Gastroesophageal sphincter (tissue), 4 donors: ENCODE measurements at regions not wholly inside any gene's neighbourhood (a gene's known extent, or its start where the extent isn't known, plus 50 kb on each side); places are given as distances from the start of the nearest gene placed in this dataset.

ENCODE experiments used
- ATAC-seq: fragments of 150-250 bp; one replicate; pipeline ENCODE4 v1.9.1; 2016; ENCODE audit warnings: mild to moderate bottlenecking, moderate library complexity
- H3K27ac ChIP-seq, 4 donors: fragments of 200-600 bp; sonication (generic) in 3 of 4; 1 replicate in 3 of 4; 2 replicates in 1 of 4; pipeline ENCODE4 v1.5.1; 2016 to 2019
- H3K27me3 ChIP-seq: fragments of 200-600 bp; sonication (generic); one replicate; pipeline ENCODE4 v1.5.1; 2019
- H3K36me3 ChIP-seq, 2 donors: fragments of 200-600 bp; sonication (generic); one replicate each; pipeline ENCODE4 v1.5.1; 2019; ENCODE audit warnings: control low read depth in 1 of 2
- H3K4me1 ChIP-seq, 3 donors: fragments of 200-600 bp; sonication (generic); 1 replicate in 2 of 3; 2 replicates in 1 of 3; pipeline ENCODE4 v1.5.1; 2016 to 2019; ENCODE audit warnings: control low read depth in 2 of 3
- H3K4me3 ChIP-seq, 2 donors: fragments of 200-600 bp; sonication (generic); one replicate each; pipeline ENCODE4 v1.5.1; 2019; ENCODE audit warnings: mild to moderate bottlenecking in 1 of 2, moderate library complexity in 1 of 2
- H3K9me3 ChIP-seq, 3 donors: fragments of 200-600 bp; sonication (generic); one replicate each; pipeline ENCODE4 v1.5.1; 2017 to 2019; ENCODE audit warnings: control low read depth in 2 of 3
- EP300 ChIP-seq: sonication (generic); formaldehyde crosslinking; IDR thresholded peaks from one replicate; pipeline ENCODE4 v1.6.1; 2017; ENCODE audit warnings: antibody characterized with exemption, mild to moderate bottlenecking
- POLR2A ChIP-seq, 2 donors: fragments of 450-650 bp; IDR thresholded peaks; one replicate each; pipeline ENCODE4 v1.6.1; 2017; ENCODE audit warnings: antibody characterized with exemption in 2 of 2, mild to moderate bottlenecking in 2 of 2, moderate library complexity in 1 of 2
- POLR2AphosphoS5 ChIP-seq: sonication (generic); formaldehyde crosslinking; IDR thresholded peaks from one replicate; pipeline ENCODE4 v1.6.1; 2017; ENCODE audit warnings: antibody characterized with exemption
- WGBS, 2 donors: methylation state at CpG; one replicate each; pipeline ENCODE4 v1.1.5; 2018; ENCODE audit warnings: low coverage in 1 of 2; 5-methylcytosine and 5-hydroxymethylcytosine counted together
- TF ChIP-seq, protein P1 (sequence below), 4 experiments: fragments of 200-600 bp in 2 of 4; fragments of 450-650 bp in 2 of 4; sonication (generic) in 1 of 4; IDR thresholded peaks; one replicate each; pipeline ENCODE4 v1.5.1; 2017 to 2019; ENCODE audit warnings: antibody characterized with exemption in 4 of 4, mild to moderate bottlenecking in 2 of 4, moderate library complexity in 2 of 4

DNA sequence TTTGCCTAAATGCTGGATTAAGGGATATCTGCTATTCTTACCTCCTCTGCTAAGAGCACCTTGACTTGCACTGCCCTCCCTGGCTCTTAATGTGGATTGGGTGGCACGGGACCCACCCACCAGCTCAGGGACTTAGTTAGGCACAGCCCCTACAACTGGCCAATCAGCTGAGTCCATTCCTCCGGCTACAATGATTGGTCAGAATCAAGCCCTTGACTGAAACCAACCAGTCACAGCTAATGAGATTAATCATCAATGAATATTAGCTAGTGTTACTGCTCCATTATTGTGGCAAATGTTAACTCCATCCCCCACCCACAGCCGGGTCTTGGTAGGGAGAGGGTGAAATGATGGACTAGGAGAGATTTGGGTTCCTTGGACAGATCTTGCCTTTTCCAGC lies 328.0 kb downstream of the MN1 start:
- Histone ChIP-seq H3K4me1 (peaks cover 0 to 18% (median 6%) of the 10 kb centered on the region in 3 donors), H3K27ac (no peak overlapping the region), H3K4me3 (no peak overlapping the region), H3K9me3 (no peaks in the 10 kb centered on the region), H3K27me3 (peaks cover 6% of the 10 kb centered on the region), H3K36me3 (no peaks in the 10 kb centered on the region)
- 73 to 88% methylated on average over 2 of the region's 3 CpGs for WGBS, 2 donors
- ATAC-seq = no peak
- no peak for TF ChIP-seq POLR2A (IDR thresholded peaks at IDR 0.05)
- no peak for TF ChIP-seq EP300
- TF ChIP-seq, protein P1, sequence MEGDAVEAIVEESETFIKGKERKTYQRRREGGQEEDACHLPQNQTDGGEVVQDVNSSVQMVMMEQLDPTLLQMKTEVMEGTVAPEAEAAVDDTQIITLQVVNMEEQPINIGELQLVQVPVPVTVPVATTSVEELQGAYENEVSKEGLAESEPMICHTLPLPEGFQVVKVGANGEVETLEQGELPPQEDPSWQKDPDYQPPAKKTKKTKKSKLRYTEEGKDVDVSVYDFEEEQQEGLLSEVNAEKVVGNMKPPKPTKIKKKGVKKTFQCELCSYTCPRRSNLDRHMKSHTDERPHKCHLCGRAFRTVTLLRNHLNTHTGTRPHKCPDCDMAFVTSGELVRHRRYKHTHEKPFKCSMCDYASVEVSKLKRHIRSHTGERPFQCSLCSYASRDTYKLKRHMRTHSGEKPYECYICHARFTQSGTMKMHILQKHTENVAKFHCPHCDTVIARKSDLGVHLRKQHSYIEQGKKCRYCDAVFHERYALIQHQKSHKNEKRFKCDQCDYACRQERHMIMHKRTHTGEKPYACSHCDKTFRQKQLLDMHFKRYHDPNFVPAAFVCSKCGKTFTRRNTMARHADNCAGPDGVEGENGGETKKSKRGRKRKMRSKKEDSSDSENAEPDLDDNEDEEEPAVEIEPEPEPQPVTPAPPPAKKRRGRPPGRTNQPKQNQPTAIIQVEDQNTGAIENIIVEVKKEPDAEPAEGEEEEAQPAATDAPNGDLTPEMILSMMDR (IDR thresholded peaks at IDR 0.05) = no peak
- TF ChIP-seq POLR2AphosphoS5 = no peak

DNA sequence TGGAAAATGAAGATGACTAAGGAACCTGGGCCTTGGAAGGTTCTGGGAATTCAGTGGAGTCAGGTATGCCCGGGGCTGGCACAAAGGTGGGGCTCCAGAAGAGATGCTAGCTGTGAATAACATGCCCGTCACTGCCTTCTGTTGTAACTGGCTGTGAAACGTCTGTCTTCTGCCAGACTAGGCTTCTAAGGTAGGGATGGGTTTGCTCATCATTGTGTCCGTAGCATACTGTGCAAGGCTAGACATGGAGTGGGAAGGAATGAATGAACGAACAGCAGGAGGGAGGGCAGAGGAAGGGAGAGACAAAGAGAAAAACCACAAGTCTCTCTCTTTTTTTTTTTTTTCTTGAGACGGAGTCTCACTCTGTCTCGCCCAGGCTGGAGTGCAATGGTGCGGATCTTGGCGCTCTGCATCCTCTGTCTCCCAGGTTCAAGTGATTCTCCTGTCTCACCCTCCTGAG lies 327.4 kb downstream of the MN1 start:
- Histone ChIP-seq H3K36me3 (no peaks in the 10 kb centered on the region), H3K4me3 (no peak overlapping the region), H3K27me3 (no peaks in the 10 kb centered on the region), H3K27ac (no peak overlapping the region), H3K9me3 (no peaks in the 10 kb centered on the region), H3K4me1 (peaks cover 0 to 12% (median 6%) of the 10 kb centered on the region in 3 donors)
- ATAC-seq = no peak
- no peak for TF ChIP-seq POLR2AphosphoS5
- WGBS, 2 donors = 73 to 100% methylated on average over 1 to 9 of the region's 9 CpGs

DNA sequence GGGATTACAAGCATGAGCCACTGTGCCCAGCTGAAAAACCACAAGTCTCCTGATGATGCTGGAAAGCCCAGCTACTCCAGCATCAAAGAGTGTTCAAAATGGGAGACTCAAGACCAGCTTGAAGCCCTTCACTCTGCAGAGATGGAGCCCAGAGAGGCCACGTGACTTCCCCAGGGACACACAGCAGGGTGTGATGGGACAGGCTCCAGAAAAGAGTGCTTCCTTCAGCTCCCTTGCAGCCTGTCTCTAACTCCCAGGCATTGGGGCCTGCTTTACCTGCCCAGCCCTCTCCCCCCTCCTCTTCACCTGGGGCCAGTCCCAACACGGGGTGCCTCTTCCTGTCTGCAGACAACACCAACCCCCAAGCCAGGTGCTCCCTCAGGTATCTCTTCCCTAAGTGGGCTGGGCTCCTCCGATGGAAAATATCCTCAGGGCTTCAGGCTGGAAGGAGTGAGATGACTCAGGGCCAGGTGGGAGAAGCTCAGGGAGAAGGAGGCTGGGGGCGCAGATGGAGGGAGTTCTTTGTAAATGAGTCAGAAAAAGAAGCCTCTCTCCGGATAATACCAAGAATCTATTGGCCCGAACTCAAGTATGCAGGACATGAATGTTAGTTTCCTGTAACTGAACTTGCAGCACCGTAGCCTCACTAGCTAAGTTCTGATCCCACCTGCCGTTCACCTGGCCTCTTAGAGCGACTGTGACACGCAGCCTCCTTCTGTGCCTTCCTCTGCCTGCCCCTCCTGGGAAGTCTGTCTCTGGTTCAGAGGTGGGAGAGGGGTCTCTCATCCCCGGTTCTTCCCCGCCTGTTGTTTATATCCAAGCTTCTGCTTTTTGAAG lies 326.6 kb downstream of the MN1 start:
- Histone ChIP-seq H3K27ac (no peak overlapping the region), H3K27me3 (no peaks in the 10 kb centered on the region), H3K4me3 (no peak overlapping the region), H3K36me3 (no peaks in the 10 kb centered on the region), H3K9me3 (no peaks in the 10 kb centered on the region), H3K4me1 (peaks cover 0 to 12% (median 6%) of the 10 kb centered on the region in 3 donors)
- 14 to 36% methylated on average over 7 to 8 of the region's 12 CpGs for WGBS, 2 donors
- peak; percentile 76 for ATAC-seq
- TF ChIP-seq EP300 (no peak), POLR2AphosphoS5 (no peak), POLR2A (IDR thresholded peaks at IDR 0.05) (no peak)
- TF ChIP-seq, protein P1 (IDR thresholded peaks at IDR 0.05) = no peak

DNA sequence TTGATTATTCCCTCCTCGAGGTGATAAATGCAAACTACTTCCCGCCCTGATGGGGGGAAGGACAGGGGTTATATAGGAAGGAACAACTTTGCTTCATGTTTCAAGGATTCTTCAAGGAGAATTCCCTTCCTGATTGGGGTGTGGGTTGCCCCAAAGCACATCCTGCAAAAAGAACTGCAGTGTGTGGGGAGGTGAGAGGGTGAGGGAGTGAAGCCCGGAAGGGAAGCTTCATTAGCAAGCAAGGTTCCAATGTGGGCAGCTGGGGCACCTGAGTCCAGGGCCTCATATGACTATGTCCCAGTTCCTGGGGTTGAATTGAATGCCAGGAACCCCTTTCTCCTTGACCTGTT lies 326.0 kb downstream of the MN1 start:
- no peak for ATAC-seq
- no peaks in the 10 kb centered on the region for H3K36me3 ChIP-seq
- no peak overlapping the region for H3K4me3 ChIP-seq
- H3K27me3 ChIP-seq = no peaks in the 10 kb centered on the region
- H3K27ac ChIP-seq = no peak overlapping the region
- peaks cover 0 to 12% (median 6%) of the 10 kb centered on the region in 3 donors for H3K4me1 ChIP-seq
- TF ChIP-seq EP300 (no peak), POLR2A (IDR thresholded peaks at IDR 0.05) (no peak), POLR2AphosphoS5 (no peak)
- no peaks in the 10 kb centered on the region for H3K9me3 ChIP-seq
- WGBS, 2 donors = 57 to 88% methylated on average over 1 of the region's 3 CpGs

DNA sequence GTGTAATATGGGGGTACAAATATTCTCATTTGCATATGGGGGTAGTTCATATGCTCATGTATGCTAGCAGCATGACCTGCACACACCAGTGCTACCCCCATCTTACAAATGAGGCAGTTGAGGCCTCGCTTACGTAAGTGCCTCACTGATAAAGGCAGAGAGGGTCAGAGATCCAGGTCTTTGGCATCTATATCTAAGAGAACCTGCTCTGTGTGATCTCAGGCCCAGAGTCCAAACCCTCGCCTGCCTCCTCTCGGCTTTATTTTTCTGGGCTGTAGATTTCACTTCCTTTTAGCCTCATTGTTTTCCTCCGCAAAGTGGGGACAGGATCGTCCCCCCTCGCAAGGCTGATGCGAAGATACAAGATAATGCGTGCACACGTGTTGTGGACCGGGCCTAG lies 325.2 kb downstream of the MN1 start:
- no peak overlapping the region for H3K27ac ChIP-seq
- H3K4me3 ChIP-seq = no peak overlapping the region
- TF ChIP-seq POLR2A (IDR thresholded peaks at IDR 0.05) (no peak), POLR2AphosphoS5 (no peak), EP300 (no peak)
- TF ChIP-seq, protein P1 (IDR thresholded peaks at IDR 0.05) = no peak
- no peak for ATAC-seq
- 87 to 95% methylated on average over 7 to 11 of the region's 11 CpGs for WGBS, 2 donors
- H3K9me3 ChIP-seq = no peaks in the 10 kb centered on the region
- H3K36me3 ChIP-seq = no peaks in the 10 kb centered on the region
- no peaks in the 10 kb centered on the region for H3K27me3 ChIP-seq
- H3K4me1 ChIP-seq = peaks cover 0 to 12% (median 6%) of the 10 kb centered on the region in 3 donors

DNA sequence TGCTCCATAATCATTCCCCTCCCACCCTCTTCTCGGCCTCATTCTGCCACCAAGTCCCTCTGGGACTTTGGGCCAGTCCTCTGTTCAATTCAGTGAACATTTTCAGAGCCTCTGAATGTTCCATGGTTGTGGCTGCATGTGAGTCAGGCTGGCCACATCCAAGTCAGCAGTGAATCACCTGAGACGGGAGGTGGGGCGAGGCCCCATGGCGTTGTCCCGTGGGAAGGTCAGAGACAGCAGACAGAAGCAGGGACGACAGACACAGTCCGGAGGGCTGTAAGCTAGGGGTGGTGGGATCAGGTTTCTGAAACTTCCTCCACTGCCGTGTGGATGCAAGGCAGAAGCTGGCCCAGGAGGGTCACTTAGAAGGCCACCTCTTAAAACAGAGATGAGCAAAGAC lies 324.8 kb downstream of the MN1 start:
- ATAC-seq = no peak
- TF ChIP-seq POLR2A (IDR thresholded peaks at IDR 0.05) (no peak), POLR2AphosphoS5 (no peak)
- TF ChIP-seq, protein P1 (IDR thresholded peaks at IDR 0.05) = no peak

More for the DNA sequence above, 324.8 kb downstream of the MN1 start:
- Histone ChIP-seq H3K9me3 (no peaks in the 10 kb centered on the region), H3K36me3 (no peaks in the 10 kb centered on the region), H3K27me3 (no peaks in the 10 kb centered on the region), H3K27ac (no peak overlapping the region), H3K4me3 (no peak overlapping the region), H3K4me1 (peaks cover 0 to 12% (median 6%) of the 10 kb centered on the region in 3 donors)
- 60 to 83% methylated on average over 3 to 7 of the region's 8 CpGs for WGBS, 2 donors
